HepG2 (cell line): ENCODE measurements at regions not wholly inside any gene's neighbourhood (a gene's known extent, or its start where the extent isn't known, plus 50 kb on each side); places are given as distances from the start of the nearest gene placed in this dataset.

Experiments
- ATAC-seq: fragments of 200-7000 bp; cut with Tn5 transposase; 3 replicates; pipeline ENCODE4 v1.9.1; 2020; ENCODE audit warnings: mild to moderate bottlenecking, moderate library complexity
- BruUV-seq: library from RNA; stranded (reverse); fragments of 400-500 nt; replicated peaks from 2 replicates; lab custom pipeline; 2021; lab: Mats Ljungman, UMichigan
- CTCF ChIA-PET: fragments of 300-600 bp; formaldehyde crosslinking; extraction: SDS; loops from one replicate; lab custom pipeline; 2021; ENCODE audit warnings: low total read pairs, inconsistent platforms, low intra/inter-chr PET ratio; lab: Yijun Ruan, JAX
- POLR2A ChIA-PET: fragments of 350-600 bp; sonication (Branson Sonifier 250); formaldehyde crosslinking; loops from one replicate; lab custom pipeline; 2020; ENCODE audit warnings: antibody characterized with exemption, inconsistent platforms; lab: Yijun Ruan, JAX
- DNase-seq: peaks from one replicate; pipeline ENCODE4 v3.0.0-alpha.2; 2015; ENCODE audit warnings: low spot score
- FAIRE-seq: peaks from 3 replicates; lab custom pipeline; 2011; peaks lifted over from hg19 to GRCh38; lab: Jason Lieb, UNC
- H2AFZ ChIP-seq: one replicate; pipeline ENCODE4 v1.6.1; 2011; ENCODE audit warnings: low read length, inconsistent platforms
- H3K27ac ChIP-seq: fragments of 300-600 bp; 3 replicates; pipeline ENCODE4 v1.8.0; 2011; ENCODE audit warnings: mixed run types, mild to moderate bottlenecking, mixed read lengths, low read length, inconsistent platforms; ENCODE audit not compliant: insufficient read depth; ENCODE audit errors: extremely low read length
- H3K27me3 ChIP-seq, 2 experiments: fragments of 200-600 bp in 1 of 2; 2 replicates in 1 of 2; 3 replicates in 1 of 2; pipeline versions ENCODE4 v1.6.0 to v1.8.0; 2011; ENCODE audit warnings: low read length in 2 of 2, mild to moderate bottlenecking in 2 of 2, moderate library complexity in 2 of 2, inconsistent platforms in 1 of 2; ENCODE audit not compliant: insufficient read depth in 2 of 2, control insufficient read depth in 1 of 2
- H3K36me3 ChIP-seq, 2 experiments: fragments of 200-600 bp in 1 of 2; replicated peaks in 1 of 2; 2 replicates in 1 of 2; 3 replicates in 1 of 2; pipeline versions ENCODE4 v1.5.1 to v1.8.0; 2011; ENCODE audit warnings: low read length in 2 of 2, inconsistent platforms in 1 of 2; ENCODE audit not compliant: insufficient read depth in 2 of 2, control insufficient read depth in 1 of 2
- H3K4me1 ChIP-seq: 2 replicates; pipeline ENCODE4 v1.5.1; 2012; ENCODE audit warnings: low read length, inconsistent platforms; ENCODE audit not compliant: insufficient read depth
- H3K4me2 ChIP-seq: 2 replicates; pipeline ENCODE4 v1.6.0; 2011; ENCODE audit warnings: low read depth, low read length, inconsistent platforms
- H3K4me3 ChIP-seq, 3 experiments: fragments of 200-600 bp in 1 of 3; sonication (generic), shearing (Covaris generic) in 1 of 3; replicated peaks in 1 of 3; 2 replicates each; pipeline ENCODE4 v1.5.1; 2011 to 2016; ENCODE audit warnings: low read length in 3 of 3, inconsistent platforms in 2 of 3, low read depth in 2 of 3, mild to moderate bottlenecking in 2 of 3, control low read depth in 1 of 3, mixed read lengths in 1 of 3; ENCODE audit not compliant: insufficient read depth in 1 of 3
- H3K79me2 ChIP-seq: one replicate; pipeline ENCODE4 v1.6.1; 2011; ENCODE audit warnings: low read length, inconsistent platforms; ENCODE audit not compliant: insufficient read depth
- H3K9ac ChIP-seq: 2 replicates; pipeline ENCODE4 v1.6.0; 2011; ENCODE audit warnings: mild to moderate bottlenecking, low read depth, low read length, inconsistent platforms; ENCODE audit not compliant: insufficient read depth
- H3K9me3 ChIP-seq: 2 replicates; pipeline ENCODE4 v1.5.1; 2012; ENCODE audit warnings: mild to moderate bottlenecking, low read length
- H4K20me1 ChIP-seq: 2 replicates; pipeline ENCODE4 v1.6.0; 2011; ENCODE audit warnings: inconsistent platforms, mild to moderate bottlenecking, low read length, moderate library complexity; ENCODE audit not compliant: insufficient read depth
- DPF2 ChIP-seq: sonication (generic); formaldehyde crosslinking; IDR thresholded peaks from 2 replicates; pipeline ENCODE4 v1.4.0; 2020; ENCODE audit warnings: mild to moderate bottlenecking, low read depth, missing genetic modification reagents, borderline replicate concordance
- ERF ChIP-seq: IDR thresholded peaks from 2 replicates; pipeline ENCODE4 v1.6.1; 2018; ENCODE audit warnings: missing biosample characterization, missing genetic modification reagents
- HES4 ChIP-seq: sonication (generic); formaldehyde crosslinking; IDR thresholded peaks from 2 replicates; pipeline ENCODE4 v1.9.0; 2021; ENCODE audit warnings: mild to moderate bottlenecking, missing genetic modification reagents, borderline replicate concordance
- KLF13 ChIP-seq: sonication (generic); formaldehyde crosslinking; IDR thresholded peaks from 2 replicates; pipeline ENCODE4 v1.4.0; 2020; ENCODE audit warnings: mild to moderate bottlenecking, missing genetic modification reagents
- LCORL ChIP-seq, 2 experiments: fragments of 450-650 bp in 1 of 2; sonication (generic) in 1 of 2; formaldehyde crosslinking in 1 of 2; IDR thresholded peaks; 2 replicates each; pipeline versions ENCODE4 v1.5.0 to v1.6.1; 2017 to 2020; ENCODE audit warnings: antibody characterized with exemption in 1 of 2, missing genetic modification reagents in 1 of 2
- NFIB ChIP-seq: sonication (generic); formaldehyde crosslinking; IDR thresholded peaks from 2 replicates; pipeline ENCODE4 v1.9.0; 2021; ENCODE audit warnings: missing genetic modification reagents, mild to moderate bottlenecking, borderline replicate concordance
- NFYC ChIP-seq: IDR thresholded peaks from 2 replicates; pipeline ENCODE4 v1.6.1; 2016; ENCODE audit warnings: missing genetic modification reagents, missing compliant biosample characterization
- NRL ChIP-seq: sonication (generic); formaldehyde crosslinking; IDR thresholded peaks from 2 replicates; pipeline ENCODE4 v1.5.0; 2020; ENCODE audit warnings: missing genetic modification reagents, mild to moderate bottlenecking, moderate library complexity, borderline replicate concordance
- SP1 ChIP-seq, 2 experiments: fragments of 450-650 bp in 1 of 2; sonication (generic) in 1 of 2; formaldehyde crosslinking in 1 of 2; IDR thresholded peaks; 2 replicates each; pipeline versions ENCODE4 v1.4.0 to v1.6.1; 2016 to 2020; ENCODE audit warnings: missing genetic modification reagents in 1 of 2
- TAF1 ChIP-seq: sonication (generic); formaldehyde crosslinking; IDR thresholded peaks from 2 replicates; pipeline ENCODE4 v1.4.0; 2020; ENCODE audit warnings: missing genetic modification reagents
- ZNF292 ChIP-seq: sonication (generic); formaldehyde crosslinking; IDR thresholded peaks from 2 replicates; pipeline ENCODE4 v1.8.1; 2022; ENCODE audit warnings: mild to moderate bottlenecking, low read depth, missing genetic modification reagents, borderline replicate concordance
- ZNF704 ChIP-seq: sonication (generic); formaldehyde crosslinking; IDR thresholded peaks from 2 replicates; pipeline ENCODE4 v1.8.1; 2023; ENCODE audit warnings: mild to moderate bottlenecking, inconsistent platforms, moderate library complexity, missing genetic modification reagents, borderline replicate concordance
- ZNF724P ChIP-seq: sonication (generic); formaldehyde crosslinking; IDR thresholded peaks from 2 replicates; pipeline ENCODE4 v1.8.0; 2022; ENCODE audit warnings: missing genetic modification reagents, borderline replicate concordance
- ZNF747 ChIP-seq: sonication (generic); formaldehyde crosslinking; IDR thresholded peaks from 2 replicates; pipeline ENCODE4 v1.8.1; 2023; ENCODE audit warnings: missing genetic modification reagents, mild to moderate bottlenecking, borderline replicate concordance
- ZNF879 ChIP-seq: sonication (generic); formaldehyde crosslinking; IDR thresholded peaks from 2 replicates; pipeline ENCODE4 v1.8.1; 2023; ENCODE audit warnings: missing genetic modification reagents
- ZNF891 ChIP-seq: sonication (generic); formaldehyde crosslinking; IDR thresholded peaks from 2 replicates; pipeline ENCODE4 v1.5.0; 2020; ENCODE audit warnings: mild to moderate bottlenecking, missing genetic modification reagents
- ZSCAN25 ChIP-seq: sonication (generic); formaldehyde crosslinking; IDR thresholded peaks from 2 replicates; pipeline ENCODE4 v1.8.0; 2022; ENCODE audit warnings: mild to moderate bottlenecking, missing genetic modification reagents
- WGBS: methylation state at CpG from one replicate; pipeline ENCODE4 v1.1.6; 2017; ENCODE audit warnings: low lambda C conversion rate; 5-methylcytosine and 5-hydroxymethylcytosine counted together
- in situ Hi-C: cut with HindIII; loops from 2 replicates; pipeline ENCODE4 v1.10.0; 2017; ENCODE audit warnings: low pct_unique_long_range_greater_than_20kb; ENCODE audit not compliant: extremely low pct_ligation_motif_present
- intact Hi-C: fragments of 100-400 bp; cut with micrococcal nuclease; formaldehyde crosslinking; loops from one replicate; pipeline ENCODE4 v1.10.0; 2022; ENCODE audit not compliant: unreplicated experiment

- no peak for ATAC-seq
- no peak for FAIRE-seq
- POLR2A ChIA-PET, result no interaction called here
- no peak overlapping the region for H3K4me3 ChIP-seq
- no peak for TF ChIP-seq NFYC
- no peak for TF ChIP-seq ERF (CRISPR knock-in tag)
- TF ChIP-seq NRL, result no peak
- TF ChIP-seq ZSCAN25 (CRISPR knock-in tag), result no peak
- TF ChIP-seq ZNF704 (CRISPR knock-in tag), result no peak
- no peak for TF ChIP-seq HES4 (CRISPR knock-in tag)
- no peak for TF ChIP-seq NFIB
- no peak for TF ChIP-seq ZNF724P (CRISPR knock-in tag)
- no peak for TF ChIP-seq ZNF292 (CRISPR knock-in tag)
- TF ChIP-seq DPF2 (CRISPR knock-in tag), result no peak
- TF ChIP-seq ZNF891 (CRISPR knock-in tag), result no peak
- no peak for TF ChIP-seq ZNF879
- TF ChIP-seq ZNF747, result no peak
- TF ChIP-seq TAF1 (CRISPR knock-in tag), result no peak
- TF ChIP-seq KLF13 (CRISPR knock-in tag), result no peak
- no peak for TF ChIP-seq SP1 (IDR thresholded peaks at IDR 0.05)
- TF ChIP-seq SP1 (CRISPR knock-in tag; IDR thresholded peaks at IDR 0.05), result no peak
- TF ChIP-seq LCORL (IDR thresholded peaks at IDR 0.05), result no peak
- TF ChIP-seq LCORL (CRISPR knock-in tag; IDR thresholded peaks at IDR 0.05), result no peak
- TF ChIP-seq, all 625 proteins: peak for 0
- H3K9me3 ChIP-seq, result no peaks in the 10 kb centered on the region
- in situ Hi-C loops (no loop called here), intact Hi-C loops (no loop called here)
- CTCF ChIA-PET, result no interaction called here
- no peak for DNase-seq
- no peak overlapping the region for H2AFZ ChIP-seq
- BruUV-seq, result no TSS peak
- peaks cover 5% of the 10 kb centered on the region; the same call in 1 of the 2 replicates for H3K4me1 ChIP-seq
- no peak overlapping the region for H3K4me2 ChIP-seq
- no peaks in the 10 kb centered on the region for H3K36me3 ChIP-seq
- H4K20me1 ChIP-seq, result no peaks in the 10 kb centered on the region
- 14% methylated on average over 3 of the region's 3 CpGs for WGBS
- no peak overlapping the region for H3K9ac ChIP-seq
- H3K79me2 ChIP-seq, result no peaks in the 10 kb centered on the region
- H3K27me3 ChIP-seq, result no peaks in the 10 kb centered on the region
- no peak overlapping the region for H3K27ac ChIP-seq
Measured at GRCh38 chr6:67358241-67358640, 1276.8 kb upstream of the ADGRB3 start.
